ENCODE measurements at regions not wholly inside any gene's neighbourhood (a gene's known extent, or its start where the extent isn't known, plus 50 kb on each side); places are given as distances from the start of the nearest gene placed in this dataset.

DNA sequence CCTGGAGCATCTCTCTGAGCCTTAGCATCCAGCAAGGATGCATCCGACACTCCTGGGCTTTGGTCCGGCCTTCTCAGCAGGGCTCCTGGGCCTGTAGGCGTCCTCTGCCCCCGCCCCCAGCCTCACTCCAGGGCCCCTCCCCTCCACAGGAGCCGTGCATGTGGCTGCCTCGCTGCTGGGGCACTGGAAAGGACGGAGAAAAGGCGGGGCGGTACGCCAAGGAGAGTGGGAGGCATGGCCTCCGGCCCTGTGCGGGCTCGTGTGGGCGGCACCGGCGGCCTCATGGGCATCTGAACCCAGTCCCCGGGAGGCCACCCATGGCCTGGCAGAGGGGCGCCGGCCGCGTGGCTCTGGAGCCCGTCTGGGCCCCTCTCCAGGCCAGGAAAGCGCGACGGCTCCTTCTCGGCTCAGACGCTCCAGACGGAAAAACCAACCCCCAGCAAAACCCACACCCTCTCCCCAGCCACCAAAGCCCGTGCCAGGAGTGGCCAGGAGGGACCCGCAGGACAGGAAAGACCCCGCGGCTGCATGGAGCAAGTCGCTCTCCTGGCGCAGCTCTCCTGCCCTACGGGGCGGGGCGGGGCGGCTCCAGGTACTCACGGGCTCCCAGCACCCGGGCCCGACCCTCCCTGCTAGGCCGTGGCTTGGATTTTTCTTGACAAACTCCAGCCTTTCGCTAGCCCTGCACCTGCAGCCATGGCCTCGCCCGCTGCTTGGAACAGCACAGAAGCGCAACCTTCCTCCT lies 419.9 kb downstream of the QKI start:
- no peak overlapping the region for H3K4me3 ChIP-seq
- intact Hi-C loops (cut with DNase I), result no loop called here
- H3K27me3 ChIP-seq, result no peaks in the 10 kb centered on the region
- no peak overlapping the region for H3K27ac ChIP-seq
- H3K9me3 ChIP-seq, result no peaks in the 10 kb centered on the region
- no peak for DNase-seq
- TF ChIP-seq, protein P1, sequence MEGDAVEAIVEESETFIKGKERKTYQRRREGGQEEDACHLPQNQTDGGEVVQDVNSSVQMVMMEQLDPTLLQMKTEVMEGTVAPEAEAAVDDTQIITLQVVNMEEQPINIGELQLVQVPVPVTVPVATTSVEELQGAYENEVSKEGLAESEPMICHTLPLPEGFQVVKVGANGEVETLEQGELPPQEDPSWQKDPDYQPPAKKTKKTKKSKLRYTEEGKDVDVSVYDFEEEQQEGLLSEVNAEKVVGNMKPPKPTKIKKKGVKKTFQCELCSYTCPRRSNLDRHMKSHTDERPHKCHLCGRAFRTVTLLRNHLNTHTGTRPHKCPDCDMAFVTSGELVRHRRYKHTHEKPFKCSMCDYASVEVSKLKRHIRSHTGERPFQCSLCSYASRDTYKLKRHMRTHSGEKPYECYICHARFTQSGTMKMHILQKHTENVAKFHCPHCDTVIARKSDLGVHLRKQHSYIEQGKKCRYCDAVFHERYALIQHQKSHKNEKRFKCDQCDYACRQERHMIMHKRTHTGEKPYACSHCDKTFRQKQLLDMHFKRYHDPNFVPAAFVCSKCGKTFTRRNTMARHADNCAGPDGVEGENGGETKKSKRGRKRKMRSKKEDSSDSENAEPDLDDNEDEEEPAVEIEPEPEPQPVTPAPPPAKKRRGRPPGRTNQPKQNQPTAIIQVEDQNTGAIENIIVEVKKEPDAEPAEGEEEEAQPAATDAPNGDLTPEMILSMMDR (IDR thresholded peaks at IDR 0.05), result no peak
- H3K4me1 ChIP-seq, result no peaks in the 10 kb centered on the region
- peak; percentile 28 for ATAC-seq
- no peaks in the 10 kb centered on the region for H3K36me3 ChIP-seq

DNA sequence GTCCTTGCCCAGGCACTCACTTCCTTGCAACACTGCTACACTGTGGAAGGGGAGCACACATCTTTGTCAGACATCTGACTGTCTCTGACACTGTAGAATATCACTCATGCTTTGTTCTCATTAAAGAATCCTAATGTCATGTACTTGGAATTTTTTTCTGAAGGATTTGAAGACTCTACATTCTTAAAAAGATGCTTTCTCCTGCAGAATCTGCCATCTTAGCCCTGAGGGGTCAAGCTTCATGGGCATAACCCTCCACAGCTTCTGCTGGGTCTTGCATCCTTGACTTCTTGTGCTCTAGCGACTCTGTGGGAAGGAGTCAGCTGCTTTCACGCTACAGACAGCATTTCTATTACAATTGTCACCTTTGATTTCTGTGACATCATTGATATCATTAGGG lies 417.2 kb downstream of the QKI start:
- no peak overlapping the region for H3K4me3 ChIP-seq
- intact Hi-C loops (cut with DNase I), result no loop called here
- no peaks in the 10 kb centered on the region for H3K36me3 ChIP-seq
- DNase-seq (no peak), ATAC-seq (no peak)
- no peaks in the 10 kb centered on the region for H3K27me3 ChIP-seq
- H3K9me3 ChIP-seq, result no peaks in the 10 kb centered on the region
- no peak overlapping the region for H3K27ac ChIP-seq
- TF ChIP-seq, protein P1 (IDR thresholded peaks at IDR 0.05), result no peak
- H3K4me1 ChIP-seq, result no peaks in the 10 kb centered on the region

DNA sequence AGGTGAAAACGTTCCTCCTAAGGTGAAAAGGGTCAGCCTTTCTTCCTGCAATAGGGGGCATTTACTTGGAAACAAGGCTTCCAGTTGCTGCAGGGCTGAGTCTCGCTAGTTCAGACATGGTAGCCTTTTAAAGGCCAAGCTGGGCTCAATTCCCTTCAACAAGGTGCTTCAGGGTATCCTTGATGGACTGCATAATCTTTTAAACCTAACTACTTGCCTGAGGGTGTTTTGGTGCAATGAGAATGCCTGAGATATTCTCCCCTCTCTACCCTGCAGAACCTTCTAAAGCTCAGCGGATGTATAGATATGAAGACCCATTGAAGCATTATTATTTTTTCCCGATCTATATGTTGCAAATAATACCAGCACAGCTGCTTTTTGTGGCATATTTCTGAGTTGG lies 416.1 kb downstream of the QKI start:
- H3K36me3 ChIP-seq, result no peaks in the 10 kb centered on the region
- TF ChIP-seq, protein P1 (IDR thresholded peaks at IDR 0.05), result no peak
- intact Hi-C loops (cut with DNase I), result no loop called here
- no peaks in the 10 kb centered on the region for H3K9me3 ChIP-seq
- ATAC-seq, result no peak
- no peak overlapping the region for H3K4me3 ChIP-seq
- no peaks in the 10 kb centered on the region for H3K4me1 ChIP-seq
- no peak overlapping the region for H3K27ac ChIP-seq
- DNase-seq, result no peak
- H3K27me3 ChIP-seq, result no peaks in the 10 kb centered on the region

DNA sequence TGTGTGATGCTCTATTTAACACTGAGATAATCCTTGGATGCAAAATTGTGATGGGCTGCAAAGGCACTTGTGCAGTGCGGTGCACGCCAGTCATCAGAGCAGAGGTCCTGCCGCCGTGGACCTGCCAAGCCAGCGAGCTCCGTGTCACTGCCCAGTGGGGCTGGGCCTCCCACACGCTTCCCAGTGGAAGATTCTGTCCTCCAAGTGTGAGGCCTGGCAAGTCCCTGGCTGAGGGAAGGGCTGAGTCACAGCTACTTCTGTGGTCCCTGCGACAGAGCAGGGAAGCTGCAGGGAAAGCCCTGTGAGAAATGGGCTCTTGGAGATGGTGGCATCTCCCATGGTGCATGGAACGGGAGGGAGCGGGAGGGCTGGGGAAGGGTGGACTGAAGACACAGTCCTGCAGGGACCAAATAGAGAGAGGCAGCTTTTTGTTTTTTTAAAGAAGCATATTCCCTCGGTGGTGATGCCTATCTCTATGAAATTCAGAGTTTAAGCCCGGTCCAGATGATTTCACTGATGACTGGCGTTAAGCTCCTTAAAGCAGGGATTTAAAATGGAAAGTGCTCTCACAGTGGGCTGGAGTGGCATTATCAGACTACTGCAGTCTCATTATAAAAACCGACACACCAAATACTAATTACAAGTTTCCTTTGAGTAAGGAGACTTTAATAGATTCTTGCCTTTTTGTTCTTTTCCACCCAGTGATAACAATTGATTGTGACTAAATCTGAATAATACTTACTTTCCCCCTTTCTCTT lies 413.7 kb downstream of the QKI start:
- ATAC-seq, result no peak
- no peaks in the 10 kb centered on the region for H3K36me3 ChIP-seq
- TF ChIP-seq, protein P1 (IDR thresholded peaks at IDR 0.05), result no peak
- no peak for DNase-seq
- no peaks in the 10 kb centered on the region for H3K9me3 ChIP-seq
- H3K27me3 ChIP-seq, result no peaks in the 10 kb centered on the region
- no peak overlapping the region for H3K27ac ChIP-seq
- no peak overlapping the region for H3K4me3 ChIP-seq
- no peaks in the 10 kb centered on the region for H3K4me1 ChIP-seq
- intact Hi-C loops (cut with DNase I), result no loop called here

DNA sequence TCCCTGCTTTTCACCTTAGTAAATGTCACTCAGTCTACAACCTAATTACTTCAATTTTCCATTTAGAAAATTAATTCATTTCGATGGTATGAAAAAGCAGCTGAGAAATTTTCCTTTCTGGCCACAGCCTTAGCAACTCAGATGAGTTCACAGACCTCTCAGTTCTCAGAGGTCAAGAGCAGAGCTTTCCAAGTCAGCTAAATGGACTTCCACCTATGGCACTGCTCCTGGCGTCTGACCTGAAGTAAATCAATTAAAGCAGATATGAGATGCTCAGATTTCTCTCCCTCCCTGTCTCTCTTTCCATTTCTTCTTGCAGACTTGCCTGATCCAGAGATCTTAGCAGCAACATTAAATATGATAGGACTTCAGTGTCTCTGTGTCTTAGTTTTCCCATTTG lies 412.6 kb downstream of the QKI start:
- Histone ChIP-seq H3K27me3 (no peaks in the 10 kb centered on the region), H3K27ac (no peak overlapping the region), H3K4me3 (no peak overlapping the region), H3K4me1 (no peaks in the 10 kb centered on the region), H3K9me3 (no peaks in the 10 kb centered on the region), H3K36me3 (no peaks in the 10 kb centered on the region)
- DNase-seq (no peak), ATAC-seq (no peak)
- intact Hi-C loops (cut with DNase I), result no loop called here
- TF ChIP-seq, protein P1 (IDR thresholded peaks at IDR 0.05), result no peak
